Vagina (tissue), 2 donors: ENCODE measurements at regions not wholly inside any gene's neighbourhood (a gene's known extent, or its start where the extent isn't known, plus 50 kb on each side); places are given as distances from the start of the nearest gene placed in this dataset.

ENCODE experiments used
- DNase-seq, 2 donors: peaks; one replicate each; pipeline ENCODE4 v3.0.0-alpha.2; 2017; ENCODE audit errors: extremely low spot score in 2 of 2
- H3K27ac ChIP-seq: fragments of 200-600 bp; sonication (generic); one replicate; pipeline ENCODE4 v1.5.1; 2019
- H3K27me3 ChIP-seq: fragments of 200-600 bp; sonication (generic); one replicate; pipeline ENCODE4 v1.5.1; 2019
- H3K36me3 ChIP-seq, 2 donors: fragments of 200-600 bp; sonication (generic); one replicate each; pipeline ENCODE4 v1.5.1; 2017 to 2019
- H3K4me1 ChIP-seq: fragments of 200-600 bp; sonication (generic); one replicate; pipeline ENCODE4 v1.5.1; 2019
- H3K4me3 ChIP-seq, 2 donors: fragments of 200-600 bp; sonication (generic); 1 replicate in 1 of 2; 2 replicates in 1 of 2; pipeline ENCODE4 v1.5.1; 2016 to 2019
- H3K9me3 ChIP-seq: fragments of 200-600 bp; sonication (generic); one replicate; pipeline ENCODE4 v1.5.1; 2019
- CTCF ChIP-seq, 3 experiments: fragments of 450-650 bp in 2 of 3; fragments of 200-600 bp in 1 of 3; sonication (generic) in 1 of 3; IDR thresholded peaks; one replicate each; pipeline ENCODE4 v1.5.1; 2017 to 2019; ENCODE audit warnings: antibody characterized with exemption in 3 of 3, mild to moderate bottlenecking in 2 of 3, moderate library complexity in 2 of 3
- POLR2A ChIP-seq, 2 donors: fragments of 450-650 bp; IDR thresholded peaks; one replicate each; pipeline ENCODE4 v1.6.1; 2017; ENCODE audit warnings: antibody characterized with exemption in 2 of 2, mild to moderate bottlenecking in 2 of 2, moderate library complexity in 2 of 2
- POLR2AphosphoS5 ChIP-seq, 2 donors: sonication (generic); formaldehyde crosslinking; IDR thresholded peaks; one replicate each; pipeline ENCODE4 v1.9.0; 2017; ENCODE audit warnings: antibody characterized with exemption in 2 of 2, mild to moderate bottlenecking in 2 of 2, low read depth in 1 of 2; ENCODE audit not compliant: insufficient read depth in 1 of 2
- intact Hi-C: fragments of 100-400 bp; cut with DNase I; formaldehyde crosslinking; loops from one replicate; pipeline ENCODE4 v1.15.1; 2023

- Histone ChIP-seq H3K9me3 (no peaks in the 10 kb centered on the region), H3K4me3 (no peak overlapping the region), H3K4me1 (no peaks in the 10 kb centered on the region), H3K27ac (no peak overlapping the region), H3K36me3 (no peaks in the 10 kb centered on the region), H3K27me3 (no peaks in the 10 kb centered on the region)
- no peak for DNase-seq
- TF ChIP-seq CTCF (IDR thresholded peaks at IDR 0.05) (no peak), POLR2A (IDR thresholded peaks at IDR 0.05) (no peak), POLR2AphosphoS5 (IDR thresholded peaks at IDR 0.05; ENCODE audit: insufficient read depth in 1 of 2, low read depth in 1 of 2) (no peak)
- intact Hi-C loops = no loop called here
These were observed 121.8 kb upstream of the ARRDC4 start for GRCh38 chr15:97838606-97839210.

- intact Hi-C loops = no loop called here
- H3K36me3 ChIP-seq = no peaks in the 10 kb centered on the region
These were observed 120.0 kb upstream of the ARRDC4 start for GRCh38 chr15:97840501-97840900.

GRCh38 chr15:97841558-97841957, 118.9 kb upstream of the ARRDC4 start:
- no peaks in the 10 kb centered on the region for H3K9me3 ChIP-seq

More at GRCh38 chr15:97840501-97840900, 120.0 kb upstream of the ARRDC4 start:
- Histone ChIP-seq H3K4me3 (no peak overlapping the region), H3K4me1 (no peaks in the 10 kb centered on the region), H3K9me3 (no peaks in the 10 kb centered on the region), H3K27me3 (no peaks in the 10 kb centered on the region), H3K27ac (no peak overlapping the region)
- DNase-seq = no peak
- no peak for TF ChIP-seq CTCF (IDR thresholded peaks at IDR 0.05)
- no peak for TF ChIP-seq POLR2A (IDR thresholded peaks at IDR 0.05)
- no peak for TF ChIP-seq POLR2AphosphoS5 (IDR thresholded peaks at IDR 0.05; ENCODE audit: insufficient read depth in 1 of 2, low read depth in 1 of 2)

GRCh38 chr15:97849183-97849582, 111.3 kb upstream of the ARRDC4 start:
- Histone ChIP-seq H3K36me3 (no peaks in the 10 kb centered on the region), H3K9me3 (no peaks in the 10 kb centered on the region), H3K4me3 (no peak overlapping the region), H3K4me1 (no peaks in the 10 kb centered on the region), H3K27ac (no peak overlapping the region), H3K27me3 (no peaks in the 10 kb centered on the region)
- TF ChIP-seq POLR2AphosphoS5 (IDR thresholded peaks at IDR 0.05; ENCODE audit: insufficient read depth in 1 of 2, low read depth in 1 of 2) (no peak), POLR2A (IDR thresholded peaks at IDR 0.05) (no peak), CTCF (IDR thresholded peaks at IDR 0.05) (no peak)
- intact Hi-C loops = no loop called here
- no peak for DNase-seq

More at GRCh38 chr15:97841558-97841957, 118.9 kb upstream of the ARRDC4 start:
- intact Hi-C loops = no loop called here
- Histone ChIP-seq H3K27ac (no peak overlapping the region), H3K27me3 (no peaks in the 10 kb centered on the region), H3K4me1 (no peaks in the 10 kb centered on the region), H3K36me3 (no peaks in the 10 kb centered on the region), H3K4me3 (no peak overlapping the region)
- TF ChIP-seq CTCF (IDR thresholded peaks at IDR 0.05) = no peak
- no peak for TF ChIP-seq POLR2A (IDR thresholded peaks at IDR 0.05)
- no peak for TF ChIP-seq POLR2AphosphoS5 (IDR thresholded peaks at IDR 0.05; ENCODE audit: insufficient read depth in 1 of 2, low read depth in 1 of 2)
- DNase-seq = no peak

- Histone ChIP-seq H3K36me3 (no peaks in the 10 kb centered on the region), H3K4me3 (no peak overlapping the region), H3K9me3 (no peaks in the 10 kb centered on the region), H3K27me3 (no peaks in the 10 kb centered on the region), H3K4me1 (no peaks in the 10 kb centered on the region), H3K27ac (no peak overlapping the region)
- intact Hi-C loops = no loop called here
- TF ChIP-seq POLR2AphosphoS5 (IDR thresholded peaks at IDR 0.05; ENCODE audit: insufficient read depth in 1 of 2, low read depth in 1 of 2) (no peak), POLR2A (IDR thresholded peaks at IDR 0.05) (no peak), CTCF (IDR thresholded peaks at IDR 0.05) (no peak)
- DNase-seq = no peak
These were observed 102.2 kb upstream of the ARRDC4 start for GRCh38 chr15:97858296-97858695.
